Adrenal gland (tissue), 9 donors: ENCODE measurements at regions not wholly inside any gene's neighbourhood (a gene's known extent, or its start where the extent isn't known, plus 50 kb on each side); places are given as distances from the start of the nearest gene placed in this dataset.

ENCODE experiments used
- DNase-seq, 7 donors: peaks; one replicate each; pipeline ENCODE4 v3.0.0-alpha.2; 2019 to 2020
- H3K27ac ChIP-seq, 5 donors: fragments of 200-600 bp; sonication (generic) in 4 of 5; 1 replicate in 3 of 5; 2 replicates in 2 of 5; pipeline versions ENCODE4 v1.5.1 to v1.8.0; 2016 to 2020; ENCODE audit warnings: mild to moderate bottlenecking in 1 of 5
- H3K27me3 ChIP-seq: fragments of 200-600 bp; 2 replicates; pipeline ENCODE4 v1.8.0; 2021
- H3K36me3 ChIP-seq, 2 donors: fragments of 200-600 bp; replicated peaks in 1 of 2; 1 replicate in 1 of 2; 2 replicates in 1 of 2; pipeline versions ENCODE4 v1.5.1 to v1.8.0; 2018 to 2022
- H3K4me1 ChIP-seq, 2 donors: fragments of 200-600 bp; replicated peaks in 1 of 2; 1 replicate in 1 of 2; 2 replicates in 1 of 2; pipeline versions ENCODE4 v1.5.1 to v1.8.0; 2018 to 2021
- H3K4me3 ChIP-seq, 4 donors: fragments of 200-600 bp; sonication (generic) in 3 of 4; one replicate each; pipeline ENCODE4 v1.5.1; 2016 to 2018
- H3K9me3 ChIP-seq, 3 donors: fragments of 200-600 bp; sonication (generic) in 1 of 3; replicated peaks in 1 of 3; 1 replicate in 2 of 3; 2 replicates in 1 of 3; pipeline versions ENCODE4 v1.5.1 to v1.8.0; 2016 to 2021
- CTCF ChIP-seq, 6 experiments: fragments of 450-650 bp in 4 of 6; fragments of 200-600 bp in 2 of 6; sonication (generic) in 1 of 6; IDR thresholded peaks; 1 replicate in 5 of 6; 2 replicates in 1 of 6; pipeline versions ENCODE4 v1.5.1 to v1.8.0; 2016 to 2021; ENCODE audit warnings: antibody characterized with exemption in 6 of 6, mild to moderate bottlenecking in 2 of 6, moderate library complexity in 1 of 6
- POLR2A ChIP-seq, 2 donors: fragments of 450-650 bp; IDR thresholded peaks; one replicate each; pipeline ENCODE4 v1.6.1; 2017; ENCODE audit warnings: antibody characterized with exemption in 2 of 2, mild to moderate bottlenecking in 2 of 2, moderate library complexity in 1 of 2
- WGBS, 4 donors: extraction: QIAGEN DNeasy Blood & Tissue Kit in 2 of 4; methylation state at CpG; one replicate each; pipeline versions ENCODE4 v1.1.5 to v1.1.7; 2013 to 2017; 5-methylcytosine and 5-hydroxymethylcytosine counted together
- intact Hi-C, 2 donors: fragments of 100-400 bp; cut with DNase I; formaldehyde crosslinking; loops; one replicate each; pipeline versions ENCODE4 v1.14.1 to v1.15.0; 2022 to 2023
- donor health status: healthy with polysubstance abuse.
- donor health status: Bipolar disorder and iron deficiency.
- donor health status: DM: yes; HTN: yes; CAD: no.
- donor health status: DM: no; HTN: no; CAD: no.
- donor health status: DM: no; HTN: no; CAD: no.

- no peaks in the 10 kb centered on the region for H3K4me1 ChIP-seq
- no peaks in the 10 kb centered on the region for H3K9me3 ChIP-seq
- intact Hi-C loops, result no loop called here
- TF ChIP-seq CTCF (IDR thresholded peaks at IDR 0.05) (no peak), POLR2A (IDR thresholded peaks at IDR 0.05) (no peak)
- DNase-seq, result no peak
- no peaks in the 10 kb centered on the region for H3K36me3 ChIP-seq
- H3K27me3 ChIP-seq, result no peaks in the 10 kb centered on the region
- no peak overlapping the region for H3K27ac ChIP-seq
- WGBS, 4 donors, result 59 to 71% (median 67%) methylated on average over 4 of the region's 4 CpGs
- no peak overlapping the region for H3K4me3 ChIP-seq
Measured at GRCh38 chr2:123136419-123136818, 888.7 kb upstream of the CNTNAP5 start.

- DNase-seq, result no peak
- WGBS, 4 donors, result 89 to 98% (median 94%) methylated on average over 1 of the region's 1 CpG
- H3K27me3 ChIP-seq, result no peaks in the 10 kb centered on the region
- no peaks in the 10 kb centered on the region for H3K9me3 ChIP-seq
- intact Hi-C loops, result no loop called here
- no peaks in the 10 kb centered on the region for H3K4me1 ChIP-seq
- no peak overlapping the region for H3K27ac ChIP-seq
- H3K4me3 ChIP-seq, result peak overlapping the region in 1 of 4 donors; percentile 29
- TF ChIP-seq POLR2A (IDR thresholded peaks at IDR 0.05) (no peak), CTCF (IDR thresholded peaks at IDR 0.05) (no peak)
- H3K36me3 ChIP-seq, result no peaks in the 10 kb centered on the region
Measured at GRCh38 chr2:123144082-123144481, 881.0 kb upstream of the CNTNAP5 start.

DNA sequence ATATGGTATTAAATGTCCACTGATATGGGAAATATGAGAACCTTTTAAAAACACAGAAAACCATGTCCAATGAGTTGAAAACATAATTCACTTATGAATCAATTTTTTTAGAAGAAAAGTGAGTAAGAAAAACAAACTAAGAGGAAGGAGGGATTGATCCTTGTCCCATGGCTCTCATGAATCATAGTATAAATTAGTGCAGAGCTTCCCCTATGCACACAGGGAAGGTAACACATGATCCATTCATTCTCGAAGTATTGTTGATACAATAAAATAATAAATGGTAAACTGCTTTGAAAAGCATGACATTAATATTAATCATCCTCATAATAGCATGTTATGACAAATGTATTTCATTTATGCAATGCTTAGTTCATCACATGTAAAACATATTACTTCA, 872.0 kb upstream of the CNTNAP5 start:
- no peak for TF ChIP-seq POLR2A (IDR thresholded peaks at IDR 0.05)
- TF ChIP-seq CTCF (IDR thresholded peaks at IDR 0.05), result no peak
- H3K27me3 ChIP-seq, result no peaks in the 10 kb centered on the region
- no peaks in the 10 kb centered on the region for H3K36me3 ChIP-seq
- DNase-seq, result no peak
- H3K4me3 ChIP-seq, result no peak overlapping the region
- WGBS, 4 donors, result 35 to 52% (median 39%) methylated on average over 1 of the region's 1 CpG
- H3K27ac ChIP-seq, result no peak overlapping the region
- H3K4me1 ChIP-seq, result no peaks in the 10 kb centered on the region
- intact Hi-C loops, result no loop called here
- no peaks in the 10 kb centered on the region for H3K9me3 ChIP-seq

DNA sequence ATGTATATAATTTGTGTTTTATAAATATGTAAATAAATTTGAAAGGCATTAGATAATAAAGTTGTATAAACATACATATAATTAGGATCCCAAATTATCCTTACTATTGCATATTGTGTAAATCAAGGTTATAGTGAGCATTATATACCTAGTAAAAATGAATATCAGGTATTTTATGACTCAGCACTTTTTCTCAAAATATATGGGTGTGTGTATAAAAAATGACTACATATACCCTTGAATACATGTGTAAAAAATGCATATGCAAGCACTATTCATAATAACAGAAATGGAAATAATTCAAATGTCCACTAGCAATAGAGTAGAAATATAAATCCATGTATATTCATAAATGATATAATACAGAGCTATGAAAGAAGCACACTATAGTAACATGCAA, 870.9 kb upstream of the CNTNAP5 start:
- DNase-seq, result no peak

More for the DNA sequence above, 870.9 kb upstream of the CNTNAP5 start:
- no peak overlapping the region for H3K4me3 ChIP-seq
- no peaks in the 10 kb centered on the region for H3K36me3 ChIP-seq
- H3K9me3 ChIP-seq, result no peaks in the 10 kb centered on the region
- intact Hi-C loops, result no loop called here
- no peak for TF ChIP-seq CTCF (IDR thresholded peaks at IDR 0.05)
- no peak for TF ChIP-seq POLR2A (IDR thresholded peaks at IDR 0.05)
- no peaks in the 10 kb centered on the region for H3K27me3 ChIP-seq
- no peak overlapping the region for H3K27ac ChIP-seq
- H3K4me1 ChIP-seq, result no peaks in the 10 kb centered on the region
